Stomach (tissue), 4 donors: ENCODE measurements at regions not wholly inside any gene's neighbourhood (a gene's known extent, or its start where the extent isn't known, plus 50 kb on each side); places are given as distances from the start of the nearest gene placed in this dataset.

Experiments used
- CTCF ChIP-seq, 7 experiments: fragments of 450-650 bp in 4 of 7; fragments of 200-600 bp in 3 of 7; sonication (generic) in 3 of 7; IDR thresholded peaks; one replicate each; pipeline ENCODE4 v1.5.1; 2016 to 2019; ENCODE audit warnings: antibody characterized with exemption in 7 of 7, control low read depth in 2 of 7, mild to moderate bottlenecking in 1 of 7
- POLR2A ChIP-seq, 4 donors: fragments of 450-650 bp; IDR thresholded peaks; one replicate each; pipeline ENCODE4 v1.6.1; 2016; ENCODE audit warnings: antibody characterized with exemption in 4 of 4, control low read depth in 2 of 4, mild to moderate bottlenecking in 1 of 4, moderate library complexity in 1 of 4
- POLR2AphosphoS5 ChIP-seq, 3 donors: sonication (generic); formaldehyde crosslinking; IDR thresholded peaks; one replicate each; pipeline ENCODE4 v1.6.1; 2016; ENCODE audit warnings: antibody characterized with exemption in 3 of 3

GRCh38 chr15:38029736-38030135 is 95.3 kb downstream of the TMCO5A start:
- no peak for TF ChIP-seq POLR2AphosphoS5 (IDR thresholded peaks at IDR 0.05)
- no peak for TF ChIP-seq CTCF (IDR thresholded peaks at IDR 0.05)
- TF ChIP-seq POLR2A (IDR thresholded peaks at IDR 0.05) = no peak
